Parathyroid adenoma (tissue), 2 donors: ENCODE measurements at regions not wholly inside any gene's neighbourhood (a gene's known extent, or its start where the extent isn't known, plus 50 kb on each side); places are given as distances from the start of the nearest gene placed in this dataset.

Source experiments
- H2AFZ ChIP-seq: fragments of 300-600 bp; sonication (generic); one replicate; pipeline ENCODE4 v1.7.0; 2017; ENCODE audit warnings: antibody characterized with exemption, mild to moderate bottlenecking
- H3K27ac ChIP-seq: fragments of 300-600 bp; sonication (generic); one replicate; pipeline ENCODE4 v1.7.0; 2017
- H3K27me3 ChIP-seq: fragments of 300-600 bp; sonication (generic); one replicate; pipeline ENCODE4 v1.7.0; 2017; ENCODE audit warnings: low read length; ENCODE audit not compliant: control insufficient read depth, insufficient read depth
- H3K36me3 ChIP-seq: fragments of 300-600 bp; sonication (generic); one replicate; pipeline ENCODE4 v1.7.0; 2017; ENCODE audit warnings: low read length; ENCODE audit not compliant: control insufficient read depth, insufficient read depth
- H3K4me1 ChIP-seq: fragments of 300-600 bp; sonication (generic); one replicate; pipeline ENCODE4 v1.7.0; 2017; ENCODE audit warnings: control low read depth
- H3K4me2 ChIP-seq: fragments of 300-600 bp; sonication (generic); one replicate; pipeline ENCODE4 v1.7.0; 2017; ENCODE audit warnings: low read length
- H3K4me3 ChIP-seq: fragments of 300-600 bp; sonication (generic); one replicate; pipeline ENCODE4 v1.7.0; 2017; ENCODE audit warnings: low read depth, low read length
- H3K79me2 ChIP-seq: fragments of 300-600 bp; sonication (generic); one replicate; pipeline ENCODE4 v1.7.0; 2017; ENCODE audit warnings: control low read depth
- H3K9ac ChIP-seq: fragments of 300-600 bp; sonication (generic); one replicate; pipeline ENCODE4 v1.7.0; 2017; ENCODE audit warnings: mild to moderate bottlenecking
- H3K9me3 ChIP-seq: fragments of 300-600 bp; sonication (generic); one replicate; pipeline ENCODE4 v1.7.0; 2017; ENCODE audit warnings: low read length; ENCODE audit not compliant: control insufficient read depth
- TF ChIP-seq, protein P1 (sequence below): fragments of 300-600 bp; sonication (generic); IDR thresholded peaks from one replicate; pipeline ENCODE4 v1.7.0; 2017; ENCODE audit warnings: antibody characterized with exemption, mild to moderate bottlenecking
- donor health status: primary hyperparathyroidism.

DNA sequence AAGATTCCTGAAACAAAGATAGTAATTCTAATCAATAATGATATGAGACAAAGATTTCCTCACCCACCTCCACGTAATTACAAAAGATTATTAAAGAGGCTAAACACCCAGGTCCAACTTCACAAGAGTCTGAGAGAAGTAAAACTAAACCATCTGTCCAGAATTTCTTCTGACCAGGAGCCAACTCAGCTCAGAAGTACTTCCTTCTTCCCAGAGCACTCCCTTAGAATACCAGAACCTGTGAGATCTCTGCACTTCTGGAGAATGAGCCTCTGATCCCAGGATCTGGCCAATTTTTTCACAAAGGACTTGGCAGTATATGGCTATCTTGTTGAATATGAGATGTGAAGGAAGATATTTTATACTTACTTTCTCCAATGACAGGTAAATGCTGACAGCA lies 120.6 kb upstream of the PALMD start:
- Histone ChIP-seq H3K4me1 (no peaks in the 10 kb centered on the region), H3K4me2 (no peak overlapping the region), H3K27me3 (no peaks in the 10 kb centered on the region), H3K9me3 (no peaks in the 10 kb centered on the region), H2AFZ (no peak overlapping the region), H3K36me3 (no peaks in the 10 kb centered on the region), H3K9ac (no peak overlapping the region), H3K4me3 (no peak overlapping the region), H3K27ac (no peak overlapping the region), H3K79me2 (no peaks in the 10 kb centered on the region)
- TF ChIP-seq, protein P1, sequence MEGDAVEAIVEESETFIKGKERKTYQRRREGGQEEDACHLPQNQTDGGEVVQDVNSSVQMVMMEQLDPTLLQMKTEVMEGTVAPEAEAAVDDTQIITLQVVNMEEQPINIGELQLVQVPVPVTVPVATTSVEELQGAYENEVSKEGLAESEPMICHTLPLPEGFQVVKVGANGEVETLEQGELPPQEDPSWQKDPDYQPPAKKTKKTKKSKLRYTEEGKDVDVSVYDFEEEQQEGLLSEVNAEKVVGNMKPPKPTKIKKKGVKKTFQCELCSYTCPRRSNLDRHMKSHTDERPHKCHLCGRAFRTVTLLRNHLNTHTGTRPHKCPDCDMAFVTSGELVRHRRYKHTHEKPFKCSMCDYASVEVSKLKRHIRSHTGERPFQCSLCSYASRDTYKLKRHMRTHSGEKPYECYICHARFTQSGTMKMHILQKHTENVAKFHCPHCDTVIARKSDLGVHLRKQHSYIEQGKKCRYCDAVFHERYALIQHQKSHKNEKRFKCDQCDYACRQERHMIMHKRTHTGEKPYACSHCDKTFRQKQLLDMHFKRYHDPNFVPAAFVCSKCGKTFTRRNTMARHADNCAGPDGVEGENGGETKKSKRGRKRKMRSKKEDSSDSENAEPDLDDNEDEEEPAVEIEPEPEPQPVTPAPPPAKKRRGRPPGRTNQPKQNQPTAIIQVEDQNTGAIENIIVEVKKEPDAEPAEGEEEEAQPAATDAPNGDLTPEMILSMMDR: no peak

DNA sequence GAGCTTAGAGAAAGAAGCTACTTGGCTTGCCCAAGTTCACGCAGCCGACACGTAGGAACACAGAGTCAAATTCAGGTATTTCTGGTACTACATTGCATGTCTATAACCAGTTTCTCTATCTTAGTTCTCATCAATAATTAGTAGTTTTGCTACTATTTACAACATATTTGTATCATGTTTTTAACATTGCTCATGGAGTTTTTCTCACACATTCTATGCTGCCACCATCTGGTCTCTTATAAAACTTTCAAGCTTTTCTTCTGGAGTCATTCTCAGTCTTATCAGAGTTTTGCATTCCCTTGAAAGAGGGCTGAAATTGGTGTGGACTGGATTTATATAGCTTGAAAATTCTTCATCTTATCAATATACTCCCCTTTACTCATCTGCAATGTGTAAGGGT lies 118.8 kb upstream of the PALMD start:
- no peaks in the 10 kb centered on the region for H3K9me3 ChIP-seq

DNA sequence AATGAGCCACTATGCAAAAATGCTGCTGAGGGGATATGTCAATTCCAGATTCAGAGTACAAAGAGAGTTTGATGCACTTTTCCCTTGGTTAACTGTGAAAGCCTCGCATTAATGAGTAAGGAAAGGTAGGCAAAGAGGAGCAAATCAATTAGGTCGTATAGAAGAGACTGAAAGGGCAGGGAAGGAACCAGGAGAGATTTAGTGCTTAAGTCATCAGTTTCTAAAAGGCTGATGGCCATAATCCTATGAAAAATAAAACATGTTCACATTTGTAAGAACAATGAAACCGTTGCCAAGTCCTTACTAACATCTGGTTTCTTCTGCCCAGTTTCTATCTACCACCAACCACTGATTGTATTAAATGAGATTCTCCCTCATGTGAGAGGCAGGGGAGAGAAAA lies 118.4 kb upstream of the PALMD start:
- no peak overlapping the region for H3K4me3 ChIP-seq
- TF ChIP-seq, protein P1: no peak
- no peak overlapping the region for H3K27ac ChIP-seq
- H3K9me3 ChIP-seq: no peaks in the 10 kb centered on the region
- H3K9ac ChIP-seq: no peak overlapping the region
- H3K36me3 ChIP-seq: no peaks in the 10 kb centered on the region
- no peaks in the 10 kb centered on the region for H3K79me2 ChIP-seq
- no peaks in the 10 kb centered on the region for H3K27me3 ChIP-seq
- H3K4me1 ChIP-seq: no peaks in the 10 kb centered on the region
- no peak overlapping the region for H2AFZ ChIP-seq
- H3K4me2 ChIP-seq: no peak overlapping the region

More for the DNA sequence above, 118.8 kb upstream of the PALMD start:
- H3K9ac ChIP-seq: no peak overlapping the region
- no peaks in the 10 kb centered on the region for H3K36me3 ChIP-seq
- no peaks in the 10 kb centered on the region for H3K4me1 ChIP-seq
- no peak overlapping the region for H3K4me3 ChIP-seq
- H3K79me2 ChIP-seq: no peaks in the 10 kb centered on the region
- H3K27ac ChIP-seq: no peak overlapping the region
- no peaks in the 10 kb centered on the region for H3K27me3 ChIP-seq
- no peak overlapping the region for H2AFZ ChIP-seq
- TF ChIP-seq, protein P1: peak; percentile 19
- H3K4me2 ChIP-seq: no peak overlapping the region

DNA sequence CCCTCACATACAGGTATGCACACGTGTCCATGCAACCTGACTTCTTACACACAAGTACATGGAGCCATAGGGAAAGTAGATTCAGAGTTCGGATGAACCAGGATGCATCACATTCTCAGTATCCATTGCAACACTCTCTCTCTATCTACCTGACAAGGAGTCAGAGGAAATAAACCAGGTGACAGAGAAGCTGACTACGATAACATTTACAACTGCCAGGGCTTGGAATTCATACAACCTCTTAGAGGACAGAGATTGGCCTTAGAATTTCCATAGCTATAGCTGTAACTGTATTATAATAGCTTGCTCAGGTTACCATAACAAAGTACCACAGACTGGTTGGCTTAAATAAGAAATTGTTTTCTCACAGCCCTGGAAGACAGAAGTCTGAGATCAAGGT lies 116.9 kb upstream of the PALMD start:
- Histone ChIP-seq H3K9ac (no peak overlapping the region), H3K9me3 (no peaks in the 10 kb centered on the region), H3K4me3 (no peak overlapping the region), H3K4me2 (no peak overlapping the region), H3K79me2 (no peaks in the 10 kb centered on the region), H3K27ac (no peak overlapping the region), H3K27me3 (no peaks in the 10 kb centered on the region), H3K4me1 (no peaks in the 10 kb centered on the region), H2AFZ (no peak overlapping the region), H3K36me3 (no peaks in the 10 kb centered on the region)
- TF ChIP-seq, protein P1: no peak

DNA sequence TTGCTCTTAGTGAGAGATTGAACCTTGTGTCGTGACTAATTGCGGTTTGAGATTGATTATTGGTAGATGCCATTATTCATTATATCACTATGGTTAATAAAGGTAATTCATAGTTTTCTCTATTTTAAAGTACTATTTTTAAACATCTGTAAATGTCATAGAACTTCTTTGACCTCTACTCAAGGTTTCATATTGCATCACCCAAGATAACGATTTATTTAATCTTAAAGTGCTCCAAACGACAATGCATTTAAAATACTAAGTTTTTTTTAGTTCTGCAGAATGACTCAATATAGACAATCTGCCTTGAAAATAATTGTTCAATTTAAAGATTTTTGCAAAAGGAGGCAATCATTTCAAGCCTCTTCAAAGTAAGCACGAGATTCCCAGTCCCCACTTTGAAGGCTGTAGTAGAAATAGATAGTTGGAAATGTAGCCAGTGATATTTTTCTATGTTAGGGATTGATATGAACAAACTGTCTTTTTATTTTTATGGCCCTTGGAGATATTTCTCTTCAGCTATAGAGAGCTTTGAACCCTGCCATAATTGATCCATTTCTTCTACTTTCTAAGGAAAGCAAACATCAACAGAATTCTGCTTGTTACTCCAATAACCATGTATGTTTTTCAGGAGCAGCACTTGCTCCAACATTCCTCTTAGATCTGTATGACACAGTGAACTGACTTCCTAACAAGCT lies 114.2 kb upstream of the PALMD start:
- H3K27ac ChIP-seq: no peak overlapping the region
- no peaks in the 10 kb centered on the region for H3K9me3 ChIP-seq
- no peaks in the 10 kb centered on the region for H3K36me3 ChIP-seq
- H3K4me1 ChIP-seq: no peaks in the 10 kb centered on the region
- TF ChIP-seq, protein P1: no peak
- H3K4me3 ChIP-seq: no peak overlapping the region
- no peak overlapping the region for H3K4me2 ChIP-seq
- H2AFZ ChIP-seq: no peak overlapping the region
- no peak overlapping the region for H3K9ac ChIP-seq
- H3K27me3 ChIP-seq: no peaks in the 10 kb centered on the region
- H3K79me2 ChIP-seq: no peaks in the 10 kb centered on the region
